Transverse colon (tissue), 4 donors: ENCODE measurements at regions not wholly inside any gene's neighbourhood (a gene's known extent, or its start where the extent isn't known, plus 50 kb on each side); places are given as distances from the start of the nearest gene placed in this dataset.

Experiments used
- EP300 ChIP-seq: sonication (generic); formaldehyde crosslinking; IDR thresholded peaks from one replicate; pipeline ENCODE4 v1.6.1; 2017; ENCODE audit warnings: antibody characterized with exemption, low read depth
- POLR2A ChIP-seq: fragments of 450-650 bp; IDR thresholded peaks from one replicate; pipeline ENCODE4 v1.6.1; 2016; ENCODE audit warnings: antibody characterized with exemption, mild to moderate bottlenecking, moderate library complexity
- POLR2AphosphoS5 ChIP-seq, 3 donors: sonication (generic); formaldehyde crosslinking; IDR thresholded peaks; one replicate each; pipeline ENCODE4 v1.6.1; 2016; ENCODE audit warnings: antibody characterized with exemption in 3 of 3
- TF ChIP-seq, protein P1 (sequence below), 5 experiments: fragments of 200-600 bp in 3 of 5; fragments of 450-650 bp in 2 of 5; sonication (generic) in 3 of 5; IDR thresholded peaks; 1 replicate in 2 of 5; 2 replicates in 3 of 5; pipeline ENCODE4 v1.5.1; 2016 to 2017; ENCODE audit warnings: antibody characterized with exemption in 5 of 5, inconsistent platforms in 3 of 5, mild to moderate bottlenecking in 2 of 5, moderate library complexity in 1 of 5

DNA sequence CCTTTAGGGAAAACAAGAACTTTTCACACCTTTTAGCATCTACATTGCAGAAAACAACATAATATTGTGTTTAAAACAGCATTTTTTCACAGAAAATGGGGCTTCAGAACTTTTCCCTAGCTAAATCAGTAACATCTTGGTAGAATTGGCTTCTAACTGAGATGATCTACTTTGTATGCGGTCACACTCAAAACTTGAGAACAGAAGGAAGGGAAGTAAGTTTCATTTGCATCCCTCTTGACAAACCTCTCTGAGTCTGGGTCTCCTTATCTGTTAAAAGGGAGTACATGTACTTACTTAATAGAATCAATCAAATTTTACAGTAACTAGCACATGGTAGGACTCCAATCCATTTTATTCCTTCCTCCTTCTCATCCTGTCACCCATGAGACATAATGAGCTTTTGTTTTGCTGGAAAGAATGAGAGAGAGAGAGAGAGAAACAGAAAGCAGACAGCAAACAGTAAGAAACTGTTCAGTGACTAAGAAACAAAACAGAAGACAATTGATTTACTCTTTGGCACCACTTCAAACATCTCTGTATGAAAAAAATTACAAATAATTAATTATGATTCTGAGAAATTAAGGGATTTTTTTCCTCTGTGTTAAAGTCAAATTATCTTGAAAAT is 387.3 kb downstream of the SATB2 start:
- TF ChIP-seq POLR2A (no peak), POLR2AphosphoS5 (IDR thresholded peaks at IDR 0.05) (no peak), EP300 (no peak)
- TF ChIP-seq, protein P1, sequence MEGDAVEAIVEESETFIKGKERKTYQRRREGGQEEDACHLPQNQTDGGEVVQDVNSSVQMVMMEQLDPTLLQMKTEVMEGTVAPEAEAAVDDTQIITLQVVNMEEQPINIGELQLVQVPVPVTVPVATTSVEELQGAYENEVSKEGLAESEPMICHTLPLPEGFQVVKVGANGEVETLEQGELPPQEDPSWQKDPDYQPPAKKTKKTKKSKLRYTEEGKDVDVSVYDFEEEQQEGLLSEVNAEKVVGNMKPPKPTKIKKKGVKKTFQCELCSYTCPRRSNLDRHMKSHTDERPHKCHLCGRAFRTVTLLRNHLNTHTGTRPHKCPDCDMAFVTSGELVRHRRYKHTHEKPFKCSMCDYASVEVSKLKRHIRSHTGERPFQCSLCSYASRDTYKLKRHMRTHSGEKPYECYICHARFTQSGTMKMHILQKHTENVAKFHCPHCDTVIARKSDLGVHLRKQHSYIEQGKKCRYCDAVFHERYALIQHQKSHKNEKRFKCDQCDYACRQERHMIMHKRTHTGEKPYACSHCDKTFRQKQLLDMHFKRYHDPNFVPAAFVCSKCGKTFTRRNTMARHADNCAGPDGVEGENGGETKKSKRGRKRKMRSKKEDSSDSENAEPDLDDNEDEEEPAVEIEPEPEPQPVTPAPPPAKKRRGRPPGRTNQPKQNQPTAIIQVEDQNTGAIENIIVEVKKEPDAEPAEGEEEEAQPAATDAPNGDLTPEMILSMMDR (IDR thresholded peaks at IDR 0.05) = no peak
